Thyroid gland (tissue), 4 donors: ENCODE measurements at regions not wholly inside any gene's neighbourhood (a gene's known extent, or its start where the extent isn't known, plus 50 kb on each side); places are given as distances from the start of the nearest gene placed in this dataset.

Source experiments
- POLR2A ChIP-seq, 2 donors: fragments of 450-650 bp; IDR thresholded peaks; one replicate each; pipeline ENCODE4 v1.6.1; 2017; ENCODE audit warnings: antibody characterized with exemption in 2 of 2, mild to moderate bottlenecking in 2 of 2, moderate library complexity in 1 of 2
- TF ChIP-seq, protein P1 (sequence below), 6 experiments: fragments of 200-600 bp in 3 of 6; fragments of 450-650 bp in 3 of 6; sonication (generic) in 3 of 6; IDR thresholded peaks; one replicate each; pipeline ENCODE4 v1.5.1; 2016 to 2019; ENCODE audit warnings: antibody characterized with exemption in 6 of 6, mild to moderate bottlenecking in 2 of 6, inconsistent platforms in 1 of 6, moderate library complexity in 1 of 6

DNA sequence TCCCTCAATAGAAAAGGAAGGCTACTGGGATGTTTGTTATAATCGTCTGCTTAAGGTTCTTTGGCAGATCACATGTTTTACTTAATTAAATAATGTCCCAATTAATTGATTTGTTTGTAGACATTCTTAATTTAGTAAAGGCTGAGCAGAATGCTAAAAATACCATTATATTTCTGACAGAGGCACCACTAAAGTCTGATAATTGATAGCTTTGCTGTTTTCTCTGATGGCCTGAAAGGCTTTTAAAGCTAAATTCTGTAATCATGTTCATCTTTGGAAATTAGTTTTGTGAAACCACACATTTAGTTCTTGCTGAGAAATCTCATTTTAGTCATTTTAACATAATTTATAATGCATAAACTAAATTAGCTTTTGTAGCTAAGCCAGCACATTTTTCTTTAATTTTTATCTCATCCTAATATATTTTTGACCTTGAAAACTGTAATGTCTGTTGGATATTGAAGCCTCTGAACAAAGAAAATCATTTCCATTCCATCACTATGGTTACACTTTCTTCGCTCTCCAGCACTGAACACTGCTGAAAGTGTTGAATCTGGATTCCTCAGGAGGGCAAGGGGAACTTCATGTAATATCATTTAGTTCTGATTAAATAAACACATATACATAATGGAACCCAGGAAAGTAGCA lies 329.4 kb downstream of the ELAVL2 start:
- TF ChIP-seq POLR2A (IDR thresholded peaks at IDR 0.05): no peak
- TF ChIP-seq, protein P1, sequence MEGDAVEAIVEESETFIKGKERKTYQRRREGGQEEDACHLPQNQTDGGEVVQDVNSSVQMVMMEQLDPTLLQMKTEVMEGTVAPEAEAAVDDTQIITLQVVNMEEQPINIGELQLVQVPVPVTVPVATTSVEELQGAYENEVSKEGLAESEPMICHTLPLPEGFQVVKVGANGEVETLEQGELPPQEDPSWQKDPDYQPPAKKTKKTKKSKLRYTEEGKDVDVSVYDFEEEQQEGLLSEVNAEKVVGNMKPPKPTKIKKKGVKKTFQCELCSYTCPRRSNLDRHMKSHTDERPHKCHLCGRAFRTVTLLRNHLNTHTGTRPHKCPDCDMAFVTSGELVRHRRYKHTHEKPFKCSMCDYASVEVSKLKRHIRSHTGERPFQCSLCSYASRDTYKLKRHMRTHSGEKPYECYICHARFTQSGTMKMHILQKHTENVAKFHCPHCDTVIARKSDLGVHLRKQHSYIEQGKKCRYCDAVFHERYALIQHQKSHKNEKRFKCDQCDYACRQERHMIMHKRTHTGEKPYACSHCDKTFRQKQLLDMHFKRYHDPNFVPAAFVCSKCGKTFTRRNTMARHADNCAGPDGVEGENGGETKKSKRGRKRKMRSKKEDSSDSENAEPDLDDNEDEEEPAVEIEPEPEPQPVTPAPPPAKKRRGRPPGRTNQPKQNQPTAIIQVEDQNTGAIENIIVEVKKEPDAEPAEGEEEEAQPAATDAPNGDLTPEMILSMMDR (IDR thresholded peaks at IDR 0.05): no peak
